Omental fat pad (tissue), 3 donors: ENCODE measurements at regions not wholly inside any gene's neighbourhood (a gene's known extent, or its start where the extent isn't known, plus 50 kb on each side); places are given as distances from the start of the nearest gene placed in this dataset.

Experiments
- ATAC-seq: fragments of 150-250 bp; one replicate; pipeline ENCODE4 v1.9.1; 2016; ENCODE audit warnings: mild to moderate bottlenecking, moderate library complexity; ENCODE audit not compliant: low FRiP score
- DNase-seq: peaks from one replicate; pipeline ENCODE4 v3.0.0-alpha.2; 2019; ENCODE audit warnings: low spot score
- CTCF ChIP-seq, 3 donors: fragments of 450-650 bp; IDR thresholded peaks; one replicate each; pipeline ENCODE4 v1.5.1; 2016 to 2017; ENCODE audit warnings: antibody characterized with exemption in 3 of 3, mild to moderate bottlenecking in 3 of 3, moderate library complexity in 2 of 3

- peak; percentile 43 for ATAC-seq
- no peak for TF ChIP-seq CTCF (IDR thresholded peaks at IDR 0.05)
Measured at GRCh38 chr6:137722749-137723272, 144.2 kb upstream of the TNFAIP3 start.

GRCh38 chr6:137723273-137724017, 143.6 kb upstream of the TNFAIP3 start:
- ATAC-seq: no peak
- TF ChIP-seq CTCF (IDR thresholded peaks at IDR 0.05): no peak
- DNase-seq: no peak

More at GRCh38 chr6:137722749-137723272, 144.2 kb upstream of the TNFAIP3 start:
- no peak for DNase-seq

GRCh38 chr6:137724018-137724403, 143.0 kb upstream of the TNFAIP3 start:
- no peak for DNase-seq
- TF ChIP-seq CTCF (IDR thresholded peaks at IDR 0.05): no peak
- no peak for ATAC-seq

GRCh38 chr6:137724495-137725211, 142.4 kb upstream of the TNFAIP3 start:
- DNase-seq: no peak
- no peak for TF ChIP-seq CTCF (IDR thresholded peaks at IDR 0.05)
- no peak for ATAC-seq

GRCh38 chr6:137725949-137726348, 141.1 kb upstream of the TNFAIP3 start:
- no peak for ATAC-seq
- no peak for TF ChIP-seq CTCF (IDR thresholded peaks at IDR 0.05)
- DNase-seq: no peak

GRCh38 chr6:137726582-137726981, 140.5 kb upstream of the TNFAIP3 start:
- no peak for TF ChIP-seq CTCF (IDR thresholded peaks at IDR 0.05)
- ATAC-seq (no peak), DNase-seq (no peak)
